ENCODE measurements at regions not wholly inside any gene's neighbourhood (a gene's known extent, or its start where the extent isn't known, plus 50 kb on each side); places are given as distances from the start of the nearest gene placed in this dataset.

DNA sequence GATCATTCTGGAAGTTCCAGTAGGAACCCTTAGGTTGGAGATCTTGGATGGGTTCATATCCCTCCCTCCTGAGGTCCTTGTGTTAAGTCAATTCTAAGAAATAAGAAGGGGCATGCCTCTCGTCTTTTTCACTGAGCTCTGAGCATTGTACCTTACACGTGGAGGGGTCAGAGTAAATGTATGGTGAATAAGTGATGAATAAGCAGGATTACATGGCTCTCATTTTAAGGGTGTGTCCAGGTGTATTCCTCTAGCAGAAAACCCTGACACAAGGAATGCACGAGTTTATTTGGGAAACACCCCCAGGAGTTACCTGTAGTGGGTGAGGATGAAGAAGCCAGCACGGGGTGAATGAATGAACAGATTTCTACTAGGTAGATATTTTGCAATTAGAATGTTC, 400.2 kb downstream of the KIF16B start:
- TF ChIP-seq POLR2A (IDR thresholded peaks at IDR 0.05) (no peak), POLR2AphosphoS5 (IDR thresholded peaks at IDR 0.05) (no peak), CTCF (IDR thresholded peaks at IDR 0.05) (no peak)
